ENCODE measurements at regions not wholly inside any gene's neighbourhood (a gene's known extent, or its start where the extent isn't known, plus 50 kb on each side); places are given as distances from the start of the nearest gene placed in this dataset.
A peak's percentile ranks its signal among the peaks of the same experiment; 100 is the strongest.

DNA sequence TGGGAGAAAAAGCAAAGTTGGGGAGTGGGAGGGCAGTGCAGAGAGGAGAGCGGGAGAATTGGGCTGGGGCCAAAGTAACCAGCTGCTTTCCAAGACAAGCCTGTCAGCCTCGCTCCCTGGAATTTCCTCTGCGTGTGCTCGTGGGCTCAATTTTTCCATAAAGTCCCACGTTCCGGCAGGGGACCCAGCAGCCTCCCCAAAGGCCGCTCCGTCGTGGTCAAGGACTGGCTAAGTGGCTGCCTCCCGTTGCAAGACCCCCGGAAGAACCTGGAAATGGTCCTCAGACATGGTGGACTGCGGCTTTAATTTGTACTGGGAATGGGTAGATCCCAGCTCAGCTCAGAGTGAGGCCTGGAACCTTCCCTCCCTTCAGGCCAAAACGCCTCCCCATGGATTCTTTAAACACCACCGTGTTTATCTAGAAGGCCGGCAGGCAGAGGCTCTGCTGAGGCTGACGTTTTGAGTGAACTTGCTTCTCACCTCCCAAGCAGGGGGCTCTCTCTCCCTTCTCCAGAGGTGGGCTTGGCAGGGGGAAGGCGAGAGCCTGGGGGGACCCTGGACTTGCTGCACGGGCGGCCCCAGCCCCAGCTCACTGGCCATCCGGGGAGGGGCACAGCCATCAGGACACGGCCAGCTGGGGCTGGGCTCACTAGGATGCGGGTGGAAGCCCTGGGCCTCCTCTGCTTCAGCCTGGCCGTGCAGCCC lies 190.0 kb downstream of the C16orf95 start:
- TF ChIP-seq, protein P1, sequence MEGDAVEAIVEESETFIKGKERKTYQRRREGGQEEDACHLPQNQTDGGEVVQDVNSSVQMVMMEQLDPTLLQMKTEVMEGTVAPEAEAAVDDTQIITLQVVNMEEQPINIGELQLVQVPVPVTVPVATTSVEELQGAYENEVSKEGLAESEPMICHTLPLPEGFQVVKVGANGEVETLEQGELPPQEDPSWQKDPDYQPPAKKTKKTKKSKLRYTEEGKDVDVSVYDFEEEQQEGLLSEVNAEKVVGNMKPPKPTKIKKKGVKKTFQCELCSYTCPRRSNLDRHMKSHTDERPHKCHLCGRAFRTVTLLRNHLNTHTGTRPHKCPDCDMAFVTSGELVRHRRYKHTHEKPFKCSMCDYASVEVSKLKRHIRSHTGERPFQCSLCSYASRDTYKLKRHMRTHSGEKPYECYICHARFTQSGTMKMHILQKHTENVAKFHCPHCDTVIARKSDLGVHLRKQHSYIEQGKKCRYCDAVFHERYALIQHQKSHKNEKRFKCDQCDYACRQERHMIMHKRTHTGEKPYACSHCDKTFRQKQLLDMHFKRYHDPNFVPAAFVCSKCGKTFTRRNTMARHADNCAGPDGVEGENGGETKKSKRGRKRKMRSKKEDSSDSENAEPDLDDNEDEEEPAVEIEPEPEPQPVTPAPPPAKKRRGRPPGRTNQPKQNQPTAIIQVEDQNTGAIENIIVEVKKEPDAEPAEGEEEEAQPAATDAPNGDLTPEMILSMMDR (IDR thresholded peaks at IDR 0.05): no peak
- Histone ChIP-seq H3K27me3 (no peaks in the 10 kb centered on the region), H3K9me3 (peaks cover 0 to 8% (median 3%) of the 10 kb centered on the region in 3 donors), H3K36me3 (no peaks in the 10 kb centered on the region), H3K4me1 (peaks cover 0 to 37% (median 29%) of the 10 kb centered on the region in 4 donors), H3K27ac (peak overlapping the region; percentile 92 to 93), H3K4me3 (peak overlapping the region; percentile 18 to 32)
- intact Hi-C loops (cut with DNase I; ENCODE audit: low total_unique reads): no loop called here
- DNase-seq: peak in 1 of 2 donors; percentile 75

DNA sequence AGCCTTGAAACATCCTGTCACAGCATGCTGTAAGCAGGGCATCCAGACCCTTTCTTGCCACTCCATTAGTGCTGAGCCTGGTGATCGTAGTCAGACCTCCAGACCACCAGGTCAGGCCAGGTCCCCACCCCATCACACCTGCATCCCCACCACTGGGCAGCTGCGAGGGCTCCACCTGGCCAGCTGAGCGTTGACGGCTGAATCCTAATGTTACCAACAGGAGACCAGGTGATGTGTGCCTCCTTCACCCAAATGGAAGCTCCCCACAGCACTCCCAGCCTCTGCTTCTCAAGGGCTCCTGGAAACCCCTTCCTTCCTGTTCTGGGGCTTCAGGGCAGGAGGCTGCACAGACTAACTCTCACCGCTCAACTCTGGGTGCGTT lies 189.4 kb downstream of the C16orf95 start:
- H3K4me3 ChIP-seq: no peak overlapping the region
- TF ChIP-seq, protein P1 (IDR thresholded peaks at IDR 0.05): no peak
- no peaks in the 10 kb centered on the region for H3K27me3 ChIP-seq
- H3K9me3 ChIP-seq: peaks cover 0 to 8% (median 3%) of the 10 kb centered on the region in 3 donors
- no peaks in the 10 kb centered on the region for H3K36me3 ChIP-seq
- peaks cover 0 to 41% (median 33%) of the 10 kb centered on the region in 4 donors for H3K4me1 ChIP-seq
- intact Hi-C loops (cut with DNase I; ENCODE audit: low total_unique reads): no loop called here
- peak overlapping the region; percentile 92 to 93 for H3K27ac ChIP-seq
- peak in 1 of 2 donors; percentile 63 for DNase-seq

DNA sequence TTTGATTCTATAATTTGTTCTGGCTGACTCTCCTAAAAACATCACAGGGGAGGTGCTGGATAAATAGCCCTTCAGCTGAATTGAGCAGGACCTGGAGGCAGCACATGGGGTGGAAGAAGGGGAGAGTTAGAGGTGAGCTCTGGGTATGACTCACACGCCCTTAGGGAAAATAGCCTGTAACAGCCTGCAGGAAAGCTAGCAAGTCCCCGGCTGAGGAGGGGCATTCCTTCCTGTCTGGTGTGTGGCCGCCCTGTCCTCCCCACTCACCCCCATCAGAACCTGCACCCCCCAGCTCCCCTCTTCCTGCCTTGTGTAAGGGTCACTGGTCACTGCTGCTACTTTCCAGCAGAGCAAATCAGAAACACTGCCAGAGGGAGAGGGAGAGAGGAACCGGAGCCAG lies 187.4 kb downstream of the C16orf95 start:
- Histone ChIP-seq H3K27me3 (no peaks in the 10 kb centered on the region), H3K27ac (no peak overlapping the region)
- intact Hi-C loops (cut with DNase I; ENCODE audit: low total_unique reads): no loop called here

DNA sequence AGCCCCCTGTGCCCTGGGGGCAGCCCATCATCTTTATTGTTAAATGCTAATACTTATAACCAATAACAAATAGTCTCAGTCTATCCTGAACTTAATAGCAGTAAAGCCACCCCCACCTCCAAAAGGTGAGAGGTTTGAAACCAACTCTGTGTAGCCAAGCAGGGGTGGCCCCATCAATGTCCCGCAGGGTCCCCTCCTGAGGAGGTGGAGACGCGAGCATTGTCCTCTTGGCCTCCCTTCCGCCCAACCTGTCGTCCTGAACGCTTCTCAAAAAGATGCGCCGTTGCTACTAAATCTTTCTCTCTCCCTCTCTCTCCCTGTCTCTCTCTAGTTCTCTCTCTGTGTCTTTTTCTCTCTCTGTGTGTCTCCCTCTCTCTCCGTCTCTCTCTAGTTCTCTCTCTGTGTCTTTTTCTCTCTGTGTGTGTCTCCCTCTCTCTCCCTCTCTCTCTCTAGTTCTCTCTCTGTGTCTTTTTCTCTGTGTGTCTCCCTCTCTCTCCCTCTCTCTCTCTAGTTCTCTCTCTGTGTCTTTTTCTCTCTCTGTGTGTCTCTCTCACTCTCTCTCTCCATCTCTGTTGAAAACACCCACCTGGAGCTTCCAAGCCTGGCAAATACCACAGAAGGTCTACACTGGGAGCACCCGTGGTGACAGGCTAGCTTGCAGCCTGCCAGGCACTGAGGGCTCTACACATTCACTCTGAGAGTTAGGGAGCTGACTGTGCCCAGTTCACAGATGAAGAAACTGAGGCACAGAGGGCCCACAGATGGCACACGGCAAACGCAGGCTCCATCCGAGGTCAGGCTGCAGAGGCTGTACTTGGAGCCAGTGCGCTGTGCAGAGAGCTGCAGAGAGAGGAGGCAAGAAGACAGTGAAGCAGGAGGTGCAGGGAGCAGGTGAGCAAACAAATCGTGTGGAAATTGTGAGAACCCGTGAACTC lies 185.9 kb downstream of the C16orf95 start:
- TF ChIP-seq, protein P1 (IDR thresholded peaks at IDR 0.05): no peak
- no peaks in the 10 kb centered on the region for H3K27me3 ChIP-seq
- peaks cover 0 to 34% (median 26%) of the 10 kb centered on the region in 4 donors for H3K4me1 ChIP-seq
- H3K36me3 ChIP-seq: no peaks in the 10 kb centered on the region
- H3K9me3 ChIP-seq: peaks cover 0 to 3% (median 0%) of the 10 kb centered on the region in 3 donors
- no peak overlapping the region for H3K4me3 ChIP-seq
- intact Hi-C loops (cut with DNase I; ENCODE audit: low total_unique reads): no loop called here
- peak in 1 of 2 donors; percentile 40 for DNase-seq
- H3K27ac ChIP-seq: no peak overlapping the region

More for the DNA sequence above, 187.4 kb downstream of the C16orf95 start:
- H3K9me3 ChIP-seq: peaks cover 0 to 3% (median 0%) of the 10 kb centered on the region in 3 donors
- peak in 1 of 2 donors; percentile 60 for DNase-seq
- peaks cover 0 to 43% (median 33%) of the 10 kb centered on the region in 4 donors for H3K4me1 ChIP-seq
- H3K4me3 ChIP-seq: no peak overlapping the region
- TF ChIP-seq, protein P1 (IDR thresholded peaks at IDR 0.05): no peak
- H3K36me3 ChIP-seq: no peaks in the 10 kb centered on the region

DNA sequence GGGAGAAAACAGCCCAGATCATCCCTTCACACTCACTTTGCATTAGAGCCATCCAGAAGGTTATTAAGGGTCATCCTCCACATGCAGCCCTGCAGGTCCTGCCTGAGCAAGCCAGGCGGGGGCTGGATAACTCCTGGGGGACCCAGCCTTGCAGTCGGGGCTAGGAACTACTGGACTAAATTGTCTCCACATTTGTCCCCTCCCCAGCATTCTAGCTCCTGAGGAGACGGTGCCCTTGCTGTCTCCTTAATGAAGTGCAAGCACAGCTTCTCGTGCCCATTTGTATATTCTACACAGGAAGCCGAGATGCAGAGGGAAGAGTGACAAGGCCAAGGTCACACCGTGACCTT lies 185.2 kb downstream of the C16orf95 start:
- intact Hi-C loops (cut with DNase I; ENCODE audit: low total_unique reads): no loop called here
- no peaks in the 10 kb centered on the region for H3K36me3 ChIP-seq
- peaks cover 0 to 3% (median 0%) of the 10 kb centered on the region in 3 donors for H3K9me3 ChIP-seq
- peak in 1 of 2 donors; percentile 38 for DNase-seq
- no peak overlapping the region for H3K4me3 ChIP-seq
- TF ChIP-seq, protein P1 (IDR thresholded peaks at IDR 0.05): no peak
- H3K4me1 ChIP-seq: peaks cover 0 to 28% (median 19%) of the 10 kb centered on the region in 4 donors
- H3K27ac ChIP-seq: no peak overlapping the region
- no peaks in the 10 kb centered on the region for H3K27me3 ChIP-seq
